Endothelial cell of umbilical vein (primary cell): ENCODE measurements at regions not wholly inside any gene's neighbourhood (a gene's known extent, or its start where the extent isn't known, plus 50 kb on each side); places are given as distances from the start of the nearest gene placed in this dataset.

Source experiments
- BruUV-seq: library from RNA; stranded (reverse); fragments of 400-500 nt; replicated peaks from 2 replicates; lab custom pipeline; 2021; lab: Mats Ljungman, UMichigan
- CTCF ChIA-PET: fragments of 300-600, 350-600 bp; sonication (Branson Sonifier 250); formaldehyde crosslinking; loops from one replicate; lab custom pipeline; 2021; ENCODE audit warnings: antibody characterized with exemption, inconsistent platforms; lab: Charles Lee
- POLR2A ChIA-PET: fragments of 300-600, 350-600 bp; sonication (Branson Sonifier 250); formaldehyde crosslinking; loops from one replicate; lab custom pipeline; 2021; ENCODE audit warnings: antibody characterized with exemption, inconsistent platforms; lab: Charles Lee
- DNase-seq: peaks from one replicate; pipeline ENCODE4 v3.0.0-alpha.2; 2011; ENCODE audit warnings: low read depth, low spot score
- FAIRE-seq: peaks from 2 replicates; lab custom pipeline; 2011; peaks lifted over from hg19 to GRCh38; lab: Jason Lieb, UNC
- H2AFZ ChIP-seq: 2 replicates; pipeline ENCODE4 v1.6.0; 2012; ENCODE audit warnings: low read depth, low read length, control low read depth, inconsistent platforms
- H3K27ac ChIP-seq: 2 replicates; pipeline ENCODE4 v1.5.1; 2011; ENCODE audit warnings: low read depth, mild to moderate bottlenecking, control low read depth, low read length, moderate library complexity; ENCODE audit not compliant: insufficient read depth
- H3K27me3 ChIP-seq, 2 experiments: 2 replicates each; pipeline versions ENCODE4 v1.6.0 to v1.6.1; 2011; ENCODE audit warnings: low read length in 2 of 2, mixed read lengths in 1 of 2; ENCODE audit not compliant: control insufficient read depth in 2 of 2, insufficient read depth in 2 of 2
- H3K36me3 ChIP-seq, 2 experiments: 2 replicates in 1 of 2; 3 replicates in 1 of 2; pipeline ENCODE4 v1.5.1; 2011; ENCODE audit warnings: low read length in 2 of 2, mild to moderate bottlenecking in 1 of 2, moderate library complexity in 1 of 2; ENCODE audit not compliant: control insufficient read depth in 2 of 2, insufficient read depth in 2 of 2; ENCODE audit errors: extremely low read depth in 1 of 2
- H3K4me1 ChIP-seq: 3 replicates; pipeline ENCODE4 v1.5.1; 2011; ENCODE audit warnings: mild to moderate bottlenecking, low read length; ENCODE audit not compliant: control insufficient read depth, insufficient read depth; ENCODE audit errors: extremely low read depth
- H3K4me2 ChIP-seq: 2 replicates; pipeline ENCODE4 v1.6.1; 2011; ENCODE audit warnings: low read length, control low read depth, mixed read lengths; ENCODE audit not compliant: insufficient read depth
- H3K4me3 ChIP-seq, 3 experiments: fragments of 200-600 bp in 1 of 3; sonication (generic), shearing (Covaris generic) in 1 of 3; replicated peaks in 1 of 3; 2 replicates each; pipeline ENCODE4 v1.5.1; 2011 to 2016; ENCODE audit warnings: control low read depth in 3 of 3, low read length in 3 of 3, mild to moderate bottlenecking in 2 of 3, inconsistent platforms in 1 of 3, low read depth in 1 of 3, moderate library complexity in 1 of 3; ENCODE audit not compliant: insufficient read depth in 1 of 3
- H3K79me2 ChIP-seq: 2 replicates; pipeline ENCODE4 v1.6.0; 2012; ENCODE audit warnings: low read length, inconsistent platforms; ENCODE audit not compliant: control insufficient read depth, insufficient read depth
- H3K9ac ChIP-seq: replicated peaks from 2 replicates; pipeline ENCODE3; 2011; ENCODE audit warnings: low read length, control low read depth; ENCODE audit not compliant: insufficient read depth; ENCODE audit errors: extremely low read depth
- H3K9me1 ChIP-seq: replicated peaks from 3 replicates; pipeline ENCODE4 v1.6.0; 2011; ENCODE audit warnings: mild to moderate bottlenecking, low read length; ENCODE audit not compliant: control insufficient read depth, insufficient read depth; ENCODE audit errors: extremely low read depth
- H3K9me3 ChIP-seq: replicated peaks from 2 replicates; pipeline ENCODE4 v1.5.1; 2012; ENCODE audit warnings: low read length, inconsistent platforms; ENCODE audit not compliant: control insufficient read depth, insufficient read depth
- H4K20me1 ChIP-seq: replicated peaks from 2 replicates; pipeline ENCODE3; 2011; ENCODE audit warnings: mild to moderate bottlenecking, low read length; ENCODE audit not compliant: control insufficient read depth, insufficient read depth; ENCODE audit errors: extremely low read depth
- EZH2 ChIP-seq: IDR thresholded peaks from 2 replicates; pipeline ENCODE4 v1.6.1; 2012; ENCODE audit warnings: borderline replicate concordance, low read depth, mild to moderate bottlenecking, moderate library complexity, low read length, inconsistent platforms; ENCODE audit not compliant: severe bottlenecking
- FOS ChIP-seq: IDR thresholded peaks from 2 replicates; pipeline ENCODE4 v1.6.1; 2011; ENCODE audit warnings: mild to moderate bottlenecking, low read length, moderate library complexity, borderline replicate concordance; ENCODE audit not compliant: insufficient read depth
- JUN ChIP-seq: IDR thresholded peaks from 2 replicates; pipeline ENCODE4 v1.6.1; 2011; ENCODE audit warnings: borderline replicate concordance, low read depth; ENCODE audit not compliant: insufficient read length, insufficient read depth
- MYC ChIP-seq: IDR thresholded peaks from one replicate; pipeline ENCODE4 v1.6.1; 2011; ENCODE audit warnings: mild to moderate bottlenecking, low read depth, low read length
- POLR2AphosphoS5 ChIP-seq: IDR thresholded peaks from 2 replicates; pipeline ENCODE4 v1.6.1; 2012; ENCODE audit warnings: low read depth, mild to moderate bottlenecking, control low read depth, low read length, moderate library complexity; ENCODE audit not compliant: insufficient read depth
- dilution Hi-C: fragments of 300-500 bp; cut with MboI; formaldehyde crosslinking; loops from one replicate; pipeline ENCODE4 v1.15.0; 2019; ENCODE audit warnings: low sequenced_read_pairs; ENCODE audit not compliant: extremely low pct_ligation_motif_present
- intact Hi-C: fragments of 100-400 bp; cut with micrococcal nuclease; formaldehyde crosslinking; loops from one replicate; pipeline ENCODE4 v1.10.0; 2022
- TF ChIP-seq, protein P1 (sequence below): IDR thresholded peaks from 2 replicates; pipeline ENCODE4 v1.6.1; 2011; ENCODE audit not compliant: insufficient read depth, insufficient read length
- TF ChIP-seq, protein P2 (sequence below), 2 donors: IDR thresholded peaks; 1 replicate in 1 of 2; 2 replicates in 1 of 2; pipeline ENCODE4 v1.5.1; 2011; ENCODE audit warnings: low read length in 2 of 2, mild to moderate bottlenecking in 2 of 2, moderate library complexity in 2 of 2, control low read depth in 1 of 2, inconsistent platforms in 1 of 2, low read depth in 1 of 2; ENCODE audit not compliant: insufficient read depth in 1 of 2; ENCODE audit errors: extremely low read depth in 1 of 2

DNA sequence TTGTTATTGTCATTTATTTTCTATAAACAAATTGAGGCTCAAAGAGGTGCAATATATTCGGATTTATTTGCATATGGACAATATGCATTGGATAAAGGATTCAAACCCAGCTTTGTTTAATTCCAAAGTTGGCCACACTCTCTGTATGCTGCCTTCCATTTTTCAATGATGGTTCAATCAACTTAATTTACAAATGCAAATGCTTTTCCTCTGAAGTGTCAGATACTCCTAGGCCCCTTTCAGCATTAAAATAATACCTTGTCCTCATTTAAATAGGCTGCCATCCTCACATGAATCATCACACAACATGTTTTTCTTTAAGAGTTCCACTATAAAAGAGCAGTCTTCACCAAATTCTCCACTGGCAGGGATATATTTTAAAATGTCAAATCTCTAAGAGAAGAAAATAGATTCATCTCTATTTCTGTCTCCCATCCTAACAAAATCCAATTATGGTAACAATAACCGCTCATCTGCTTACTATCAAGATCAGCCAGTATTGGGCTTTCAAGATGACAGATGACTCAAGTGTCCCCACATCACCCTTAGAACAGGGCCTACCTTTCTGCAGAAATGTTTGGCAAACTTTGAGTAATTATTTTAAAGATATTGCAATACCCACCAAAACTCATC is 114.8 kb downstream of the SCG2 start:
- H3K9me3 ChIP-seq = no peaks in the 10 kb centered on the region
- H4K20me1 ChIP-seq = no peaks in the 10 kb centered on the region
- no peak for FAIRE-seq
- no peaks in the 10 kb centered on the region for H3K27me3 ChIP-seq
- TF ChIP-seq EZH2 (no peak), MYC (no peak), FOS (no peak), POLR2AphosphoS5 (no peak), JUN (no peak)
- TF ChIP-seq, protein P1, sequence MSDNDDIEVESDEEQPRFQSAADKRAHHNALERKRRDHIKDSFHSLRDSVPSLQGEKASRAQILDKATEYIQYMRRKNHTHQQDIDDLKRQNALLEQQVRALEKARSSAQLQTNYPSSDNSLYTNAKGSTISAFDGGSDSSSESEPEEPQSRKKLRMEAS = no peak
- TF ChIP-seq, protein P2, sequence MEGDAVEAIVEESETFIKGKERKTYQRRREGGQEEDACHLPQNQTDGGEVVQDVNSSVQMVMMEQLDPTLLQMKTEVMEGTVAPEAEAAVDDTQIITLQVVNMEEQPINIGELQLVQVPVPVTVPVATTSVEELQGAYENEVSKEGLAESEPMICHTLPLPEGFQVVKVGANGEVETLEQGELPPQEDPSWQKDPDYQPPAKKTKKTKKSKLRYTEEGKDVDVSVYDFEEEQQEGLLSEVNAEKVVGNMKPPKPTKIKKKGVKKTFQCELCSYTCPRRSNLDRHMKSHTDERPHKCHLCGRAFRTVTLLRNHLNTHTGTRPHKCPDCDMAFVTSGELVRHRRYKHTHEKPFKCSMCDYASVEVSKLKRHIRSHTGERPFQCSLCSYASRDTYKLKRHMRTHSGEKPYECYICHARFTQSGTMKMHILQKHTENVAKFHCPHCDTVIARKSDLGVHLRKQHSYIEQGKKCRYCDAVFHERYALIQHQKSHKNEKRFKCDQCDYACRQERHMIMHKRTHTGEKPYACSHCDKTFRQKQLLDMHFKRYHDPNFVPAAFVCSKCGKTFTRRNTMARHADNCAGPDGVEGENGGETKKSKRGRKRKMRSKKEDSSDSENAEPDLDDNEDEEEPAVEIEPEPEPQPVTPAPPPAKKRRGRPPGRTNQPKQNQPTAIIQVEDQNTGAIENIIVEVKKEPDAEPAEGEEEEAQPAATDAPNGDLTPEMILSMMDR (IDR thresholded peaks at IDR 0.05; ENCODE audit: extremely low read depth in 1 of 2, insufficient read depth in 1 of 2, low read depth in 1 of 2, low read length in 2 of 2) = no peak
- no TSS peak for BruUV-seq
- H3K36me3 ChIP-seq = no peaks in the 10 kb centered on the region
- POLR2A ChIA-PET = no interaction called here
- no peak overlapping the region for H2AFZ ChIP-seq
- intact Hi-C loops (no loop called here), dilution Hi-C loops (no loop called here)
- no peaks in the 10 kb centered on the region for H3K4me1 ChIP-seq
- no peaks in the 10 kb centered on the region for H3K9me1 ChIP-seq
- H3K27ac ChIP-seq = no peak overlapping the region
- no peaks in the 10 kb centered on the region for H3K79me2 ChIP-seq
- DNase-seq = no peak
- CTCF ChIA-PET = interaction anchor here (0.5 to 2.9 kb wide), 3 partner anchors 28 to 462 kb away, joined by 3 to 17 read pairs (median 3); partner anchors contain the start of gene SCG2
- no peak overlapping the region for H3K4me3 ChIP-seq
- no peak overlapping the region for H3K4me2 ChIP-seq
- H3K9ac ChIP-seq = no peak overlapping the region
